Renal cortex interstitium (tissue), 11 donors: ENCODE measurements at regions not wholly inside any gene's neighbourhood (a gene's known extent, or its start where the extent isn't known, plus 50 kb on each side); places are given as distances from the start of the nearest gene placed in this dataset.

Experiments
- DNase-seq, 11 donors: peaks; one replicate each; pipeline ENCODE4 v3.0.0-alpha.2; 2013; ENCODE audit warnings: low read depth in 9 of 11, low spot score in 4 of 11; ENCODE audit errors: extremely low read depth in 1 of 11

- no peak for DNase-seq
Measured at GRCh38 chr3:72379500-72380187, 468.6 kb downstream of the SHQ1 start.

GRCh38 chr3:72378287-72378686 is 470.0 kb downstream of the SHQ1 start:
- DNase-seq = no peak

DNA sequence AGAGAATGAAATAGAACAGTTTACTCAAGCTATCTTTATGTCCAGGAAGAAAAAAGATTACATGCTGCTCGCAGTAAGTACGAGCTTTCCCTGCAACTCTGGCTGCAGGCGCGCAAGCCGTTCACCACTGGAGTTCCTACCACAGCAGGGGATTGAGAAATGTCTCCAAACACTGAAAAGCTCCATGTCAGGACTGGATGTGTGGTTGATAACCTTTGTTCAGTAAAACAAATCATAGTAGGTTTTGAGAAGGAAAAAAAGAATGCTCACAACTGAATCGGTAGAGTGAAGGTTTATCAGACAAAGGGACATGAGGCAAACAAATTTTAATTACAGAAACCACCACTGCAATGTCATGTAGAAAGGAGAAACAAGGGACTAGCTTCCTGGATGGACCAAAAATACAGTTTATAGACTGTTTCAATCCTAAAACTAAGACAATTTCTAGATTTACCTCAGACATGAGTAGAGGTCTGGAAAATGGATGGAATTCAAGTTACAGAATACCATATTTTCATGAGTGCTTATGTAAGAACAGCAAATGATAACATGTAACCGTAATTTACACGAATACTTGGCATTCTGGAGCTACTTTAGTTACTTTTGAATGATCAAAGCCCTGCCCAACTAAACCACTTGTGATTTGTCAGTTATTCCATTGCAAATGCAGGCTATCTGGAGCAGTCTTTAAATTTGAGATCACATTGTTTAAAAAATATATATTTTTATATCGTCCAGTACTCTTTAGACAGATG is 471.1 kb downstream of the SHQ1 start:
- no peak for DNase-seq

GRCh38 chr3:72375237-72376076 is 472.8 kb downstream of the SHQ1 start:
- no peak for DNase-seq

- no peak for DNase-seq
Measured at GRCh38 chr3:72373139-72373538, 475.1 kb downstream of the SHQ1 start.

- DNase-seq = no peak
Measured at GRCh38 chr3:72372161-72372560, 476.1 kb downstream of the SHQ1 start.

DNA sequence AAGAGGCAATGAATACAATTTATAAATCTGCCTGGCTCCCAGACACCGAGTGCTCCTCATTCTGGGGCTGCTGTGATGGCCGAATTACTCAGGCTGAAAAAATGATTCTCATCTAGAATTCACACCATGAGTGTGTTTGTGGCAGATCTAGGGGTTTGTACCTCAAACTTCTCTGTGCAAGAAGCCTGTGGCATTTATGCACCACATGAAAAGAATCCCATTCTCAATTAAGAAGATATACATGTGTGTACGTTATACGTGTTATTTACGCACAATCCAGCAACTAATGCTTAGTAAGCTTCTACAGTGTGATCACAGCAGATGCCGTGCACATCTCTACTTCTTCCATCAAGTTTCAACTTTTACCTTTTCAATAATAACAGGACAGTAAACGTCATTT is 476.8 kb downstream of the SHQ1 start:
- no peak for DNase-seq

- DNase-seq = no peak
Measured at GRCh38 chr3:72370947-72371346, 477.3 kb downstream of the SHQ1 start.

DNA sequence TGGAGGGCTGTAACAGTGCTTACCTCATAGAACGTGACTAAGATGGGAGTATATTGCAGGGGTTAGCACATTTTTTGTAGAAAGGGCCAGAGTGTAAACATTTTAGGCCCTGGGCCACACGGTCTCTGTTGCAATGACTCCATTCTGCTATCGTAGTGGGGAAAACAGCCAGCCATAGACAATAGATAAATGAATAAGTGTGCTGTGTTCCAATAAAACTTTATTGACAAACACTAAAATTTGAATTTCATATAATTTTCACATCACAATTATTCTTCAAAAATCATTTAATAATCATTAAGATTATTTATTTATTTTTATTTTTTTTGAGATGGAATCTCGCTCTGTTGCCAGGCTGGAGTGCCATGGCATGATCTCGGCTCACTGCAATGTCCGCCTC is 478.6 kb downstream of the SHQ1 start:
- no peak for DNase-seq

- no peak for DNase-seq
Measured at GRCh38 chr3:72368331-72368975, 479.8 kb downstream of the SHQ1 start.

DNA sequence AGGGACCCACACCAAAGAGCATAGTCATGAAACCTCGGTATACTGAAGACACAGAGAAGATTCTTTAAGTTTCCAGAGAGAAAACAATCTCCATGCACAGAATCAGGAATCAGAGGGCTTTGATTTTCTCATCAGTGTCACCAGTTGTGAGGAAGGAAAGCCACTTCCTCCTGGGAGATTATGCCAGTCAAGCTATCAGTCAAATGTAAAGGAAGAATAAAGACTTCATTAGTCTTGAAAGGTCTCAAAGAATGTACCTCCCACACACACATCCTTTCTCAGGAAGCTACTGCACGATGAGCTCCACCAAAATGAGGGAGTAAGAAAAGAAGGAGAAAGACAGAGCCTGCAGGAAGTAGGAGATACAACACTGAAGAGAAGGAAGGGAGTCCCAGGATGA is 486.3 kb downstream of the SHQ1 start:
- DNase-seq = no peak

GRCh38 chr3:72359743-72360142 is 488.5 kb downstream of the SHQ1 start:
- no peak for DNase-seq

- no peak for DNase-seq
Measured at GRCh38 chr3:72355168-72355567, 493.1 kb downstream of the SHQ1 start.

- no peak for DNase-seq
Measured at GRCh38 chr3:72354486-72354885, 493.8 kb downstream of the SHQ1 start.

GRCh38 chr3:72353236-72354128 is 494.8 kb downstream of the SHQ1 start:
- DNase-seq = no peak

DNA sequence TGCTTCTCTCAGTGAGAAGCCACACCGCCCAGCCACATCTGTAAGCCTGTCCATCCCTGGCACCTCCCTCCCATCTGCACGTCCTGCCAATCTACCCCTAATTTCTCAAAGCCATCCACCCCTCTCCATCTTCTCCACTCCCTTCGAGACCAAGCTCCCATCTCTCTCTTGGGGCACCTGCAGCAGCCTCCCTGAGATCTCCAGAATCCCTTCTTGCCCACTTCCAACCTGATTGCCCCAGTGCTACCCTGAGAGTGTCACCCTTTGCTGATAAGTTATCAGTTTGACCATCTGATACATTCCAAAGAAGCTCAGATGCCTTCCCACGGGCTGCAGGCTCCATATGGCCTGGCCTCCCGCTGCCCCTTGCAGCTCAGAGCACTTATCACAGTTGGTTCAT is 496.1 kb downstream of the SHQ1 start:
- DNase-seq = no peak

DNA sequence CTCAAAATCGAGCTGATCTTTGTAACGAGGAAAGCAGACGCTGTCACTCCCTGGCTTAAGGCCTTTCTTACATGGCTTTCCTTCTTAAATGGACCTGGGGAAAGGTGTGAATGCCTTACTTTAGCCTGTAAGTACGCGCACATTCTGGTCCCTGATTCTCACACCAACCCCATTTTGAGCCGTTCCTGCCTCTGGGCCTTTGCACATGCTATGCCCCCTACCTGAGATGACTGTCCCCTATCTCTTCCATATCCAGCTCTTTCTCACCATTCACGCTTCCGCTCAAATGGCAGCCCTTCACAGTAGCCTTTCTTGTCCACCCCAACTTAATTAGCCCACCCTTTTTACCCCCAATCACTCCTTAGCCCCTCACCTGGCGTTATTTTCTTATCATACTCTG is 496.7 kb downstream of the SHQ1 start:
- DNase-seq = no peak

GRCh38 chr3:72350761-72351505 is 497.3 kb downstream of the SHQ1 start:
- DNase-seq = no peak
